Right atrium auricular region (tissue), 2 donors: ENCODE measurements at regions not wholly inside any gene's neighbourhood (a gene's known extent, or its start where the extent isn't known, plus 50 kb on each side); places are given as distances from the start of the nearest gene placed in this dataset.

Experiments used
- DNase-seq: peaks from one replicate; pipeline ENCODE4 v3.0.0-alpha.2; 2019; ENCODE audit warnings: low spot score
- H3K27ac ChIP-seq, 2 donors: fragments of 200-600 bp; sonication (generic); 1 replicate in 1 of 2; 2 replicates in 1 of 2; pipeline ENCODE4 v1.5.1; 2016 to 2019
- H3K27me3 ChIP-seq, 2 donors: fragments of 200-600 bp; sonication (generic); one replicate each; pipeline versions ENCODE4 v1.5.1 to v1.6.0; 2017 to 2019
- H3K36me3 ChIP-seq: fragments of 200-600 bp; sonication (generic); one replicate; pipeline ENCODE4 v1.5.1; 2016
- H3K4me1 ChIP-seq, 2 donors: fragments of 200-600 bp; sonication (generic); one replicate each; pipeline versions ENCODE4 v1.5.1 to v1.6.0; 2017 to 2019
- H3K4me3 ChIP-seq, 2 donors: fragments of 200-600 bp; sonication (generic); 1 replicate in 1 of 2; 2 replicates in 1 of 2; pipeline ENCODE4 v1.5.1; 2017 to 2019; ENCODE audit warnings: mild to moderate bottlenecking in 1 of 2, moderate library complexity in 1 of 2
- H3K9me3 ChIP-seq, 2 donors: fragments of 200-600 bp; sonication (generic); one replicate each; pipeline ENCODE4 v1.5.1; 2019
- CTCF ChIP-seq, 2 donors: fragments of 200-600 bp; sonication (generic); IDR thresholded peaks; one replicate each; pipeline ENCODE4 v1.5.1; 2019; ENCODE audit warnings: antibody characterized with exemption in 2 of 2

GRCh38 chr4:180455226-180455625, 1788.0 kb upstream of the TENM3 start:
- no peaks in the 10 kb centered on the region for H3K27me3 ChIP-seq

GRCh38 chr4:180456928-180457327, 1786.3 kb upstream of the TENM3 start:
- Histone ChIP-seq H3K9me3 (no peaks in the 10 kb centered on the region), H3K4me3 (no peak overlapping the region), H3K36me3 (no peaks in the 10 kb centered on the region), H3K4me1 (no peaks in the 10 kb centered on the region), H3K27me3 (no peaks in the 10 kb centered on the region), H3K27ac (no peak overlapping the region)
- TF ChIP-seq CTCF (IDR thresholded peaks at IDR 0.05), result no peak
- DNase-seq, result no peak

More at GRCh38 chr4:180455226-180455625, 1788.0 kb upstream of the TENM3 start:
- Histone ChIP-seq H3K9me3 (no peaks in the 10 kb centered on the region), H3K4me3 (no peak overlapping the region), H3K27ac (no peak overlapping the region), H3K36me3 (no peaks in the 10 kb centered on the region), H3K4me1 (no peaks in the 10 kb centered on the region)
- TF ChIP-seq CTCF (IDR thresholded peaks at IDR 0.05), result no peak
- no peak for DNase-seq

GRCh38 chr4:180462116-180462515, 1781.1 kb upstream of the TENM3 start:
- no peak overlapping the region for H3K4me3 ChIP-seq
- TF ChIP-seq CTCF (IDR thresholded peaks at IDR 0.05), result no peak
- no peaks in the 10 kb centered on the region for H3K9me3 ChIP-seq
- H3K4me1 ChIP-seq, result no peaks in the 10 kb centered on the region
- H3K27ac ChIP-seq, result no peak overlapping the region
- no peaks in the 10 kb centered on the region for H3K27me3 ChIP-seq
- DNase-seq, result no peak
- H3K36me3 ChIP-seq, result no peaks in the 10 kb centered on the region

- Histone ChIP-seq H3K4me3 (no peak overlapping the region), H3K27ac (no peak overlapping the region), H3K36me3 (no peaks in the 10 kb centered on the region), H3K4me1 (no peaks in the 10 kb centered on the region), H3K9me3 (no peaks in the 10 kb centered on the region), H3K27me3 (no peaks in the 10 kb centered on the region)
- no peak for DNase-seq
- TF ChIP-seq CTCF (IDR thresholded peaks at IDR 0.05), result no peak
Observed at GRCh38 chr4:180465364-180465763, 1777.8 kb upstream of the TENM3 start.

- no peak for TF ChIP-seq CTCF (IDR thresholded peaks at IDR 0.05)
- no peaks in the 10 kb centered on the region for H3K4me1 ChIP-seq
- H3K9me3 ChIP-seq, result no peaks in the 10 kb centered on the region
- no peaks in the 10 kb centered on the region for H3K27me3 ChIP-seq
- no peaks in the 10 kb centered on the region for H3K36me3 ChIP-seq
- no peak for DNase-seq
- H3K27ac ChIP-seq, result no peak overlapping the region
- no peak overlapping the region for H3K4me3 ChIP-seq
Observed at GRCh38 chr4:180483036-180483435, 1760.2 kb upstream of the TENM3 start.

- Histone ChIP-seq H3K27me3 (no peaks in the 10 kb centered on the region), H3K27ac (no peak overlapping the region), H3K9me3 (no peaks in the 10 kb centered on the region), H3K4me1 (no peaks in the 10 kb centered on the region), H3K4me3 (no peak overlapping the region), H3K36me3 (no peaks in the 10 kb centered on the region)
- DNase-seq, result no peak
- TF ChIP-seq CTCF (IDR thresholded peaks at IDR 0.05), result no peak
Observed at GRCh38 chr4:180485407-180485806, 1757.8 kb upstream of the TENM3 start.
